Upper lobe of left lung (tissue), 6 donors: ENCODE measurements at regions not wholly inside any gene's neighbourhood (a gene's known extent, or its start where the extent isn't known, plus 50 kb on each side); places are given as distances from the start of the nearest gene placed in this dataset.

ENCODE experiments used
- ATAC-seq, 2 donors: fragments of 200-7000 bp; cut with Tn5 transposase; one replicate each; pipeline ENCODE4 v1.9.1; 2022; ENCODE audit warnings: mild to moderate bottlenecking in 2 of 2, moderate library complexity in 2 of 2; ENCODE audit not compliant: low FRiP score in 2 of 2
- DNase-seq, 2 donors: peaks; one replicate each; pipeline ENCODE4 v3.0.0-alpha.2; 2019 to 2020
- H3K27ac ChIP-seq, 4 donors: fragments of 200-600 bp; sonication (generic); one replicate each; pipeline ENCODE4 v1.5.1; 2016 to 2019
- H3K27me3 ChIP-seq, 4 donors: fragments of 200-600 bp; sonication (generic); one replicate each; pipeline ENCODE4 v1.5.1; 2017 to 2019
- H3K36me3 ChIP-seq, 4 donors: fragments of 200-600 bp; sonication (generic); one replicate each; pipeline ENCODE4 v1.5.1; 2016 to 2019
- H3K4me1 ChIP-seq, 4 donors: fragments of 200-600 bp; sonication (generic); one replicate each; pipeline ENCODE4 v1.5.1; 2018 to 2019
- H3K4me3 ChIP-seq, 4 donors: fragments of 200-600 bp; sonication (generic); one replicate each; pipeline ENCODE4 v1.5.1; 2017 to 2019; ENCODE audit warnings: mild to moderate bottlenecking in 2 of 4, moderate library complexity in 1 of 4
- H3K9me3 ChIP-seq, 4 donors: fragments of 200-600 bp; sonication (generic); one replicate each; pipeline ENCODE4 v1.5.1; 2018 to 2019
- CTCF ChIP-seq, 6 experiments: fragments of 450-650 bp in 4 of 6; fragments of 200-600 bp in 2 of 6; sonication (generic) in 2 of 6; IDR thresholded peaks; one replicate each; pipeline ENCODE4 v1.5.1; 2016 to 2019; ENCODE audit warnings: antibody characterized with exemption in 6 of 6
- EP300 ChIP-seq, 4 donors: sonication (generic); formaldehyde crosslinking; IDR thresholded peaks; one replicate each; pipeline ENCODE4 v1.5.1; 2017; ENCODE audit warnings: antibody characterized with exemption in 4 of 4, control low read depth in 2 of 4
- POLR2A ChIP-seq, 4 donors: fragments of 450-650 bp; IDR thresholded peaks; one replicate each; pipeline ENCODE4 v1.5.1; 2016 to 2017; ENCODE audit warnings: antibody characterized with exemption in 4 of 4, mild to moderate bottlenecking in 2 of 4
- POLR2AphosphoS5 ChIP-seq, 2 donors: sonication (generic); formaldehyde crosslinking; IDR thresholded peaks; one replicate each; pipeline ENCODE4 v1.5.1; 2017; ENCODE audit warnings: antibody characterized with exemption in 2 of 2
- WGBS, 2 donors: methylation state at CpG; one replicate each; pipeline ENCODE4 v1.1.5; 2017 to 2018; 5-methylcytosine and 5-hydroxymethylcytosine counted together
- donor health status: DM: no; HTN: no; CAD: no; lungs with moderate emphysema.
- donor health status: DM: no; HTN: yes; CAD: no; lungs with severe emphysema.

GRCh38 chr4:147309434-147309833, 171.5 kb upstream of the EDNRA start:
- TF ChIP-seq CTCF (IDR thresholded peaks at IDR 0.05), result no peak
- no peak for TF ChIP-seq EP300 (IDR thresholded peaks at IDR 0.05)
- TF ChIP-seq POLR2A (IDR thresholded peaks at IDR 0.05), result no peak
- TF ChIP-seq POLR2AphosphoS5 (IDR thresholded peaks at IDR 0.05), result no peak
- Histone ChIP-seq H3K27ac (no peak overlapping the region), H3K9me3 (no peaks in the 10 kb centered on the region), H3K4me1 (peaks cover 0 to 11% (median 4%) of the 10 kb centered on the region in 4 donors), H3K4me3 (no peak overlapping the region), H3K27me3 (no peaks in the 10 kb centered on the region), H3K36me3 (no peaks in the 10 kb centered on the region)
- DNase-seq, result peak in 1 of 2 donors; percentile 21
- ATAC-seq, result no peak
- 31 to 38% methylated on average over 4 of the region's 4 CpGs for WGBS, 2 donors

- WGBS, 2 donors, result 70 to 71% methylated on average over 4 of the region's 4 CpGs
- no peak overlapping the region for H3K4me3 ChIP-seq
- H3K27me3 ChIP-seq, result no peaks in the 10 kb centered on the region
- no peak overlapping the region for H3K27ac ChIP-seq
- H3K9me3 ChIP-seq, result no peaks in the 10 kb centered on the region
- H3K4me1 ChIP-seq, result peaks cover 0 to 11% (median 4%) of the 10 kb centered on the region in 4 donors
- H3K36me3 ChIP-seq, result no peaks in the 10 kb centered on the region
- no peak for TF ChIP-seq POLR2A (IDR thresholded peaks at IDR 0.05)
- TF ChIP-seq EP300 (IDR thresholded peaks at IDR 0.05), result no peak
- no peak for TF ChIP-seq POLR2AphosphoS5 (IDR thresholded peaks at IDR 0.05)
- no peak for TF ChIP-seq CTCF (IDR thresholded peaks at IDR 0.05)
- DNase-seq (no peak), ATAC-seq (no peak)
Measured at GRCh38 chr4:147310312-147310711, 170.6 kb upstream of the EDNRA start.

- H3K9me3 ChIP-seq, result no peaks in the 10 kb centered on the region
- no peak for TF ChIP-seq POLR2A (IDR thresholded peaks at IDR 0.05)
- no peak for ATAC-seq
Measured at GRCh38 chr4:147311956-147312355, 168.9 kb upstream of the EDNRA start.

GRCh38 chr4:147312376-147313046, 168.4 kb upstream of the EDNRA start:
- ATAC-seq (peak; percentile 67 to 83), DNase-seq (peak in 1 of 2 donors; percentile 59)
- Histone ChIP-seq H3K4me3 (peak overlapping the region in 1 of 4 donors; percentile 18), H3K4me1 (peaks cover 0 to 11% (median 4%) of the 10 kb centered on the region in 4 donors), H3K36me3 (no peaks in the 10 kb centered on the region), H3K9me3 (no peaks in the 10 kb centered on the region), H3K27me3 (no peaks in the 10 kb centered on the region), H3K27ac (peak overlapping the region; percentile 69 to 76 (median 71))
- 43 to 53% methylated on average over 7 of the region's 7 CpGs for WGBS, 2 donors
- TF ChIP-seq CTCF (IDR thresholded peaks at IDR 0.05) (no peak), EP300 (IDR thresholded peaks at IDR 0.05) (peak in 1 of 4 donors; percentile 55)

More at GRCh38 chr4:147311956-147312355, 168.9 kb upstream of the EDNRA start:
- H3K27ac ChIP-seq, result peak overlapping the region in 3 of 4 donors; percentile 41 to 70 (median 69)
- H3K36me3 ChIP-seq, result no peaks in the 10 kb centered on the region
- DNase-seq, result no peak
- no peaks in the 10 kb centered on the region for H3K27me3 ChIP-seq
- no peak overlapping the region for H3K4me3 ChIP-seq
- 71 to 76% methylated on average over 2 of the region's 2 CpGs for WGBS, 2 donors
- peaks cover 0 to 11% (median 4%) of the 10 kb centered on the region in 4 donors for H3K4me1 ChIP-seq

- peaks cover 0 to 11% (median 4%) of the 10 kb centered on the region in 4 donors for H3K4me1 ChIP-seq
- ATAC-seq (peak; percentile 67 to 81), DNase-seq (peak in 1 of 2 donors; percentile 55)
- H3K4me3 ChIP-seq, result peak overlapping the region in 1 of 4 donors; percentile 18
- H3K27me3 ChIP-seq, result no peaks in the 10 kb centered on the region
- H3K27ac ChIP-seq, result peak overlapping the region; percentile 69 to 76 (median 71)
- 70 to 91% methylated on average over 1 of the region's 1 CpG for WGBS, 2 donors
- H3K36me3 ChIP-seq, result no peaks in the 10 kb centered on the region
- no peaks in the 10 kb centered on the region for H3K9me3 ChIP-seq
- TF ChIP-seq POLR2AphosphoS5 (IDR thresholded peaks at IDR 0.05) (no peak), POLR2A (IDR thresholded peaks at IDR 0.05) (no peak), EP300 (IDR thresholded peaks at IDR 0.05) (peak in 2 of 4 donors; percentile 30 to 66), CTCF (IDR thresholded peaks at IDR 0.05) (no peak)
Measured at GRCh38 chr4:147313108-147313507, 167.8 kb upstream of the EDNRA start.
